ENCODE measurements at regions not wholly inside any gene's neighbourhood (a gene's known extent, or its start where the extent isn't known, plus 50 kb on each side); places are given as distances from the start of the nearest gene placed in this dataset.

DNA sequence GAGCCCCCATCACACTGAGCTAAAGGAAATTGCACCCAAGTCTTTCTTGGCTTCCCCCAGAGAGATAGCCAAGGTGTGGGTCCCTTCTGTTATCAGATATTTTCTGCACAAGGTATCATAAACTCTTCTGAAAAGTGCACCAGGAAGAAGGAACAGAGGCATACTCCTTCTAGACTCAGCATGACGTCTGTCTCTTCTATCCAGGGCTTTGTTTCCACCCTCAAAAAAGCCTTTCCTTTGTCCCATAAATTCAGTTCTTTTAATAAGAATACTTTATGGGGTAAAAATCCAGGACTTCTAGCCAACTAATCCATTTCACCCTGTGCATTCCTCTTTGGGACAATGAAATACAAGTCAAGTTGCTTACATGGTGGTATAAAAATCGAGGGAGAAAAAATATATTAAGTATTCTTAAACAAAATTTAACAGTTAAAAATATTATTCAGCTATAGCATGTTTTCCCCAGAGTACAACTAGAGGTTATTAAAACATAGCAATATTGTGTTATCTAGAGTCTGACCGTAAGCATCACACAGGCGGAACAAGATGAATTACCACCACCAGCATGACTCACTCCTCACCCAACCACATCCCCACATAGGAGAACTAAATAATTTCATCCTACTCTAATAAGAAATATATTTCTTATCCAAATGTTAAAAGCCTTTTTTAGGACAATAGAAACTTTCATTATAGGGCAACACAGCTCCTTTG is 79.9 kb upstream of the GPC6 start:
- no peak for DNase-seq

DNA sequence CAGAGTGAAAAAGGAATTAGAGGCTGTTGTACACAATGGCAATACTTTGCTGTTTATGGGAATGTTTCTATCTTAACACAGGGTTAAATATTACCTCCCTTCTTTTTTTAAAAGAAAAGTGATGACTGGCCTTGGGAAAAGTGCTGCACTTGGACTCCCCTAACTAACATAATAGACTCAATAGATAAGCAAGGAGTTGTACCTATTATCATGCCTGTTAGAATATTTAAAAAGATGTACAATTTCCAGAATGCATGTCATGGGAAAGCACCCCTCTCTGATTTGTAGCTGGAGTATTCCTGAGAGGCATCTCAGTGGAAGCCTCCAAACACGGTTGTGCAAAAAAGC is 79.3 kb upstream of the GPC6 start:
- DNase-seq, result no peak

DNA sequence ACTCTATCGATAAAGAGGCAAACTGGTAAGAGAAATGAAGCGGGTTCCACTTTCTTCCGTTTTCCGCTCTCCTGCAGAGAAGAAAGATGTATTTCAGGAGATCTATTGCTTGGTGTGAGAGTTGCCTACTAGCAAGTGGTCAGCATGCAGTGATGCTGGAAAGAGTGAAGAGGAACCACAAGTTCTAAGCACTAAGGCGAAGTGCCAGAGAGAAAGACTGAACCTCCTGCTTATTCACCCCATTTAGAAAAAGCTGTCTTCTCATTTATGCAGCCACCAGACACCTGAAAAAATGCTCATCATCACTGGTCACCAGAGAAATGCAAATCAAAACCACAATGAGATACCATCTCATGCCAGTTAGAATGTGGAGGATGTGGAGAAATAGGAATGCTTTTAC is 78.7 kb upstream of the GPC6 start:
- DNase-seq, result no peak

DNA sequence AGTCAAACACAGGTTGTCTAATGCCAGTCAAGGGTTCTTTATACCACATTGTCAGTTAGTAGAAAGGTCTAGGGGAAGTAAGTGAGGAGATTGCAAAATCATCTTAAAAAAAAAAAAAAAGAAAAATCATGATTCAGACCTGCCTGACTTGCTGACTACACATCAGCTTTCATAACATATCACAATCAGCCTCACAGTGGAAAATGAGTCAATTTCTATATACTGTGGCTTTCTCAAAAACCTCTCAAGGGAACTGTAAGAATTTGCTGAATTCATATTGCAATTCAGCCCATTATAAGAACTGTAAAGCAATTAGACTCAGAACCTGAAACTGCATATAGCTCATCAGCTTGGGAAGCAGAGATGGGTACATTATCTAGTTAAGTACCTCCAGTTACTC is 75.3 kb upstream of the GPC6 start:
- DNase-seq, result no peak

DNA sequence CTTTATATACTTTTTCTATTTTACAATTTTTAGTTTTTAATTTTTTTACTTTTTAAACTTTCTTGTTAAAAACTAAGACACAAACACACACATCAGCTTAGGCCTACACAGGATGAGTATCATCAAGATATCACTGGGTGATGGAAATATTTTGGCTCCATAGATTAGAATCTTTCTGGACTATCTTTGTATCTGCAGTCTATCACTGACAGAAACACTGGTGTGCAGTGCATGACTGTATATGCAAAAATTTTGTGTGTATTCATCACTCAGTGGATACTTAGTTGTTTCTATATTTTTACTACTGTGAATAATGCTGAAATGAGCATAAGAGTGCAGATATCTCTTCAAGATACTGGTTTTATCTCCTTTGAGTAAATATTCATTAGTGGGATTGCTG is 68.0 kb upstream of the GPC6 start:
- DNase-seq, result no peak

DNA sequence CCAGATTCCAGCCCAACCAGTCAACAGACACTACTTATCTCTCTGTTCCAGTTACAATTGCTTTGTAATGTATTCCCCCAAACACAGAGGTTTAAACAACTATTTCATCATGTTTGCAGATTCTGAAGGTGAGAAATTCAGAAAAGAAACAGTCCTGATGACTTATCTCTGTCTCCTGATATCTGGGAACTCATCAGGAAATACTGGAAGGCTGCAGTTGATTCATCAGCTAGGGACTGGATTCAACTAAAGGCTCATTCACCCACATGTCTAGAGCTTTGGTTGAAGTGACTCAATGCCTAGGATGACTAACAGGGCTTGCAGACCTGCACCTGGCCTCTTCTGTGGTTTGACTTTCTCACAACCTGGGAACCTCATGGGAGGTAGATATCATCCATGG is 56.6 kb upstream of the GPC6 start:
- no peak for DNase-seq

DNA sequence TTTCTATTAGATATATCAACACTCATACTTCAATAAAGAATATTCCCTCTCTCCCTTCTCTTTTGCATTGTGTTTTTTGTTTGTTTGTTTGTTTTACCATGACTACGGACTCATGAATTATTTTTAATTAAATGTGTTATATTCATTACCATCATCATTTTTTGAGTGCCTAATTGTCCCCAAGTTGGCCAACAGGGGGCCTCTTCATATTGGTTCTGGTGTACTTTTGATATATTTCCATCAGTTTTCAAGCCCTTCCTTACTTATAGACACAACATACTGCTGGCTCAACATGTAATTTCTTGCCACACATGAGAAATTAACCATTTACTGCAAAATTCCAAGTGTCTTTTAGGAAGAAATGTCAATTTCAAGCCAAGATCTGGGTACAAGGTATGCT is 54.5 kb upstream of the GPC6 start:
- DNase-seq, result no peak

DNA sequence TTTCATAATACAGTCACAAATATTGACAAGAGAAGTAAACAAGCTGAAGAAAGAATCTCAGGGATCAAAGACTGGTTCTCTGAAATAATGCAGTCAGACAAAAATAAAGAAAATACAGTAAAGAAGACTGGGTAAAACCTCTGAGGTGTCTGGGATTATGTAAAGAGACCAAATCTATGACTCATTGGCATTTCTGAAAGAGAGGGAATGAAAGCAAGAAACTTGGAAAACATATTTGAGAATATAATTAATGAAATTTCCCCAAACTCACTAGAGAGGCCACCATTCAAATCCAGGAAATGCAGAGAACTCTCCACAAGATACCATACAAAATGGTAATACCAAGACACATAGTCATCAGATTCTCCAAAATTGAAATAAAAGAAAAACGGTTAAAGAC is 53.0 kb upstream of the GPC6 start:
- no peak for DNase-seq

DNA sequence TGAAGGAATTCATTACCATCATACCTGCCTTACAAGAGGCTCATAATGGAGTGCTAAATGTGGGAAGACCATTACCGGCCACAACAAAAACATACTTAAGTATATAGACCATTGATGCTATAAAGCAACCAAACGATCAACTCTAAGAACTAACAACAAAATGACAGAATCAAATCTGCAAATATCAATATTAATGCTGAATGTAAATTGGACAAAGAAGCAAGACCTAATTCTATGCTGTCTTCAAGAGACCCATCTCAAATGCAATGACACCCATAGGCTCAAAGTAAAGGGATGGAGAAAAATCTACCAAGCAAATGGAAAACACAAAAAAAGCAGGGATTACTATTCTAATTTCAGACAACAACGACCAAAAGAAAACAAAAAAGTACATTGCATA is 52.3 kb upstream of the GPC6 start:
- DNase-seq, result no peak

Data from DMS79 (cell line).